H1 (cell line): ENCODE measurements at regions not wholly inside any gene's neighbourhood (a gene's known extent, or its start where the extent isn't known, plus 50 kb on each side); places are given as distances from the start of the nearest gene placed in this dataset.

Experiments
- GABPA ChIP-seq: IDR thresholded peaks from 2 replicates; pipeline ENCODE4 v1.6.1; 2011; ENCODE audit warnings: mild to moderate bottlenecking, low read length, moderate library complexity, borderline replicate concordance; ENCODE audit not compliant: insufficient read depth
- SIN3A ChIP-seq, 2 experiments: IDR thresholded peaks in 1 of 2; conservative IDR thresholded peaks in 1 of 2; 2 replicates each; pipeline ENCODE4 v1.6.1; 2011 to 2012; ENCODE audit warnings: low read length in 2 of 2, improper control_type of control experiment in 1 of 2, low read depth in 1 of 2, mild to moderate bottlenecking in 1 of 2

GRCh38 chr2:217063238-217063755, 203.4 kb upstream of the TNP1 start (continued):
- no peak for TF ChIP-seq GABPA
- no peak for TF ChIP-seq SIN3A (conservative IDR thresholded peaks at IDR 0.05 in 1 of 2, IDR thresholded peaks at IDR 0.05 in 1 of 2; ENCODE audit: low read depth in 1 of 2, low read length in 2 of 2)
